ENCODE measurements at regions not wholly inside any gene's neighbourhood (a gene's known extent, or its start where the extent isn't known, plus 50 kb on each side); places are given as distances from the start of the nearest gene placed in this dataset.

GRCh38 chr21:35342440-35342839 lies 293.3 kb upstream of the RUNX1 start:
- TF ChIP-seq POU6F1 (CRISPR knock-in tag; IDR thresholded peaks at IDR 0.05; ENCODE audit: borderline replicate concordance, low read depth): no peak
- no peak for TF ChIP-seq TCF4 (CRISPR knock-in tag; IDR thresholded peaks at IDR 0.05; ENCODE audit: borderline replicate concordance)
- no peak for TF ChIP-seq RARB (CRISPR knock-in tag; IDR thresholded peaks at IDR 0.05)
- TF ChIP-seq ISL1 (CRISPR knock-in tag; IDR thresholded peaks at IDR 0.05): no peak
- no peak for TF ChIP-seq ESRRG (CRISPR knock-in tag; IDR thresholded peaks at IDR 0.05)
- TF ChIP-seq BACH2 (CRISPR knock-in tag; IDR thresholded peaks at IDR 0.05; ENCODE audit: borderline replicate concordance): no peak
- no peak for TF ChIP-seq OSR1 (CRISPR knock-in tag; IDR thresholded peaks at IDR 0.05)
- TF ChIP-seq ARNTL (CRISPR knock-in tag; IDR thresholded peaks at IDR 0.05; ENCODE audit: borderline replicate concordance, low read depth): no peak
- no peak for TF ChIP-seq ZC3H10 (CRISPR knock-in tag; IDR thresholded peaks at IDR 0.05)
- TF ChIP-seq ZFP3 (CRISPR knock-in tag; IDR thresholded peaks at IDR 0.05): no peak
- TF ChIP-seq ZNF70 (CRISPR knock-in tag; IDR thresholded peaks at IDR 0.05): no peak
- TF ChIP-seq GLIS3 (CRISPR knock-in tag; IDR thresholded peaks at IDR 0.05): no peak
- no peak for ATAC-seq

GRCh38 chr21:35340273-35340672 lies 291.2 kb upstream of the RUNX1 start:
- TF ChIP-seq RARB (CRISPR knock-in tag; IDR thresholded peaks at IDR 0.05) (no peak), POU6F1 (CRISPR knock-in tag; IDR thresholded peaks at IDR 0.05; ENCODE audit: borderline replicate concordance, low read depth) (no peak)
- no peak for ATAC-seq

- ATAC-seq: no peak
- TF ChIP-seq BACH2 (CRISPR knock-in tag; IDR thresholded peaks at IDR 0.05; ENCODE audit: borderline replicate concordance) (no peak), TOX (CRISPR knock-in tag; IDR thresholded peaks at IDR 0.05; ENCODE audit: borderline replicate concordance) (no peak), TCF4 (CRISPR knock-in tag; IDR thresholded peaks at IDR 0.05; ENCODE audit: borderline replicate concordance) (no peak), RARB (CRISPR knock-in tag; IDR thresholded peaks at IDR 0.05) (no peak), CREB5 (CRISPR knock-in tag; IDR thresholded peaks at IDR 0.05; ENCODE audit: low read depth) (no peak), TSHZ2 (CRISPR knock-in tag; IDR thresholded peaks at IDR 0.05) (no peak)
Observed at GRCh38 chr21:35338881-35339632, 290.0 kb upstream of the RUNX1 start.

- no peak for ATAC-seq
- no peak for TF ChIP-seq ZFP30 (CRISPR knock-in tag; IDR thresholded peaks at IDR 0.05)
- TF ChIP-seq RARB (CRISPR knock-in tag; IDR thresholded peaks at IDR 0.05): no peak
- no peak for TF ChIP-seq ZFP3 (CRISPR knock-in tag; IDR thresholded peaks at IDR 0.05)
- TF ChIP-seq CSDC2 (CRISPR knock-in tag; IDR thresholded peaks at IDR 0.05): no peak
- no peak for TF ChIP-seq CREB5 (CRISPR knock-in tag; IDR thresholded peaks at IDR 0.05; ENCODE audit: low read depth)
- no peak for TF ChIP-seq ZNF565 (CRISPR knock-in tag; conservative IDR thresholded peaks at IDR 0.05; ENCODE audit: low read depth)
- TF ChIP-seq ISL1 (CRISPR knock-in tag; IDR thresholded peaks at IDR 0.05): no peak
Observed at GRCh38 chr21:35338281-35338680, 289.2 kb upstream of the RUNX1 start.

Data from SK-N-SH treated with all-trans-retinoic acid at 6 μM for 48 hours (cell line).